B cell (primary cell): ENCODE measurements at regions not wholly inside any gene's neighbourhood (a gene's known extent, or its start where the extent isn't known, plus 50 kb on each side); places are given as distances from the start of the nearest gene placed in this dataset.

ENCODE experiments used
- ATAC-seq: fragments of 200-7000 bp; cut with Tn5 transposase; one replicate; pipeline ENCODE4 v1.10.0; 2021; ENCODE audit warnings: low read depth, mild to moderate bottlenecking, moderate number of reproducible peaks, moderate library complexity
- CTCF ChIA-PET: fragments of 350-600 bp; sonication (Branson Sonifier 250); formaldehyde crosslinking; loops from one replicate; lab custom pipeline; 2021; ENCODE audit warnings: antibody characterized with exemption, inconsistent platforms; lab: Charles Lee
- POLR2A ChIA-PET: fragments of 350-600 bp; sonication (Branson Sonifier 250); formaldehyde crosslinking; loops from one replicate; lab custom pipeline; 2021; ENCODE audit warnings: antibody characterized with exemption; lab: Charles Lee
- DNase-seq: peaks from one replicate; pipeline ENCODE4 v3.0.0; 2013
- H2AFZ ChIP-seq: 2 replicates; pipeline ENCODE4 v1.6.1; 2012; ENCODE audit warnings: mild to moderate bottlenecking, low read depth, low read length; ENCODE audit not compliant: insufficient read depth, poor library complexity, severe bottlenecking
- H3K27ac ChIP-seq, 2 donors: 1 replicate in 1 of 2; 2 replicates in 1 of 2; pipeline ENCODE4 v1.5.1; 2012 to 2013; ENCODE audit warnings: low read length in 2 of 2, mild to moderate bottlenecking in 2 of 2, moderate library complexity in 1 of 2
- H3K27me3 ChIP-seq, 4 experiments: fragments of 200-600 bp in 1 of 4; sonication (generic) in 1 of 4; replicated peaks in 1 of 4; 1 replicate in 2 of 4; 2 replicates in 2 of 4; pipeline versions ENCODE4 v1.6.1 to v1.7.0; 2013 to 2016; ENCODE audit warnings: low read length in 3 of 4, mild to moderate bottlenecking in 2 of 4, mixed read lengths in 1 of 4, moderate library complexity in 1 of 4; ENCODE audit not compliant: insufficient read depth in 4 of 4, control insufficient read depth in 3 of 4; ENCODE audit errors: control extremely low read depth in 1 of 4
- H3K36me3 ChIP-seq, 2 experiments: replicated peaks in 1 of 2; 1 replicate in 1 of 2; 2 replicates in 1 of 2; pipeline versions ENCODE4 v1.6.1 to v1.7.1; 2013; ENCODE audit warnings: low read length in 1 of 2; ENCODE audit not compliant: insufficient read depth in 2 of 2, control insufficient read depth in 1 of 2; ENCODE audit errors: control extremely low read depth in 1 of 2, extremely low read depth in 1 of 2
- H3K4me1 ChIP-seq, 2 donors: fragments of 200-600 bp in 1 of 2; sonication (generic) in 1 of 2; 1 replicate in 1 of 2; 2 replicates in 1 of 2; pipeline versions ENCODE4 v1.5.1 to v1.6.1; 2013 to 2017; ENCODE audit warnings: low read length in 2 of 2; ENCODE audit not compliant: control insufficient read depth in 2 of 2, insufficient read depth in 2 of 2
- H3K4me2 ChIP-seq: replicated peaks from 2 replicates; pipeline ENCODE3; 2012; ENCODE audit warnings: mild to moderate bottlenecking, low read depth, low read length; ENCODE audit not compliant: poor library complexity, severe bottlenecking
- H3K4me3 ChIP-seq, 5 experiments: fragments of 200-600 bp in 1 of 5; sonication (generic) in 1 of 5; 1 replicate in 3 of 5; 2 replicates in 2 of 5; pipeline versions ENCODE4 v1.5.1 to v1.7.0; 2011 to 2016; ENCODE audit warnings: low read length in 4 of 5, mild to moderate bottlenecking in 4 of 5, low read depth in 2 of 5, control low read depth in 1 of 5, moderate library complexity in 1 of 5; ENCODE audit not compliant: insufficient read depth in 1 of 5; ENCODE audit errors: control extremely low read depth in 1 of 5, extremely low read depth in 1 of 5
- H3K79me2 ChIP-seq: fragments of 200-600 bp; sonication (generic); one replicate; pipeline ENCODE4 v1.6.0; 2016; ENCODE audit warnings: low read length; ENCODE audit not compliant: control insufficient read depth, insufficient read depth
- H3K9ac ChIP-seq: fragments of 200-600 bp; sonication (generic); 2 replicates; pipeline ENCODE4 v1.6.1; 2017; ENCODE audit warnings: mild to moderate bottlenecking, low read length, moderate library complexity
- H3K9me3 ChIP-seq, 3 donors: one replicate each; pipeline versions ENCODE4 v1.6.1 to v1.7.1; 2013; ENCODE audit warnings: low read length in 2 of 3; ENCODE audit not compliant: control insufficient read depth in 2 of 3, insufficient read depth in 1 of 3; ENCODE audit errors: control extremely low read depth in 1 of 3
- H4K20me1 ChIP-seq: 2 replicates; pipeline ENCODE4 v1.6.0; 2012; ENCODE audit warnings: mild to moderate bottlenecking, low read length; ENCODE audit not compliant: insufficient read depth, control insufficient read depth, poor library complexity, severe bottlenecking
- H3K27ac Mint-ChIP-seq: one replicate; pipeline ENCODE4 v1.8.0; 2021; ENCODE audit warnings: mixed read lengths
- H3K27me3 Mint-ChIP-seq: one replicate; pipeline ENCODE4 v1.8.0; 2021; ENCODE audit warnings: mixed read lengths
- H3K4me1 Mint-ChIP-seq: one replicate; pipeline ENCODE4 v1.8.0; 2021; ENCODE audit warnings: mixed read lengths
- H3K4me3 Mint-ChIP-seq: one replicate; pipeline ENCODE4 v1.8.0; 2021; ENCODE audit warnings: mixed read lengths
- H3K9me3 Mint-ChIP-seq: one replicate; pipeline ENCODE4 v1.8.0; 2022; ENCODE audit warnings: mixed read lengths; ENCODE audit not compliant: insufficient read depth
- EZH2 ChIP-seq: IDR thresholded peaks from 2 replicates; pipeline ENCODE4 v1.6.1; 2012; ENCODE audit warnings: borderline replicate concordance, low read depth, mild to moderate bottlenecking, moderate library complexity, low read length; ENCODE audit not compliant: insufficient read depth, poor library complexity, severe bottlenecking
- WGBS: methylation state at CpG from one replicate; pipeline ENCODE4 v1.1.5; 2013; ENCODE audit warnings: missing lambda C conversion rate; ENCODE audit not compliant: insufficient coverage; 5-methylcytosine and 5-hydroxymethylcytosine counted together
- intact Hi-C: fragments of 100-400 bp; cut with micrococcal nuclease; formaldehyde crosslinking; loops from one replicate; pipeline ENCODE4 v1.10.0; 2022
- TF ChIP-seq, protein P1 (sequence below): fragments of 200-600 bp; IDR thresholded peaks from one replicate; pipeline ENCODE4 v1.8.0; 2022; ENCODE audit warnings: antibody characterized with exemption, mild to moderate bottlenecking

DNA sequence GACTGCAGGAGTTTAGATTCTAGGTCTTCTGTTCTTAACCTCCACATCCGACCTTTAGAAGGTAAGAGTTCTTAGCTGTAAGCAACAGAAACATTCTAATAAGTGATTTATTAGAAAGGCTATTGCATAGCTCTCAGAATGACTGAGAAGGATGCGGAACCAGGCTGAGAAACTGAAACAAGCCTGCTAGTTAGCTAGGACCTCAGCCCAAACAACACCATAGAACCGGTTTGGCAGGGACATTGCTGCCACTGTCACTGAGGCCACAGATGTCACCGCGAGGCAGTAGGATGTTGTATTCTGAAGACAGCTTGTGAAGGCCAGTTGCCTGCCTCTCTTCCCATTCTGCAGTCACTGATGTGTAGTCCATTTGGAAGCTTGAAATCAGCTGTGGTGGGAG is 160.0 kb upstream of the ARX start:
- H3K27me3 Mint-ChIP-seq, result no peaks in the 10 kb centered on the region
- no peak overlapping the region for H3K27ac Mint-ChIP-seq
- Histone ChIP-seq H2AFZ (no peak overlapping the region), H3K27me3 (no peaks in the 10 kb centered on the region), H4K20me1 (no peaks in the 10 kb centered on the region), H3K4me2 (no peak overlapping the region), H3K4me1 (no peaks in the 10 kb centered on the region), H3K79me2 (no peaks in the 10 kb centered on the region), H3K36me3 (no peaks in the 10 kb centered on the region), H3K9me3 (no peaks in the 10 kb centered on the region), H3K4me3 (no peak overlapping the region), H3K9ac (no peak overlapping the region), H3K27ac (no peak overlapping the region)
- WGBS, result no CpG with 5 or more reads among the region's 5 CpGs
- no peak for DNase-seq
- ChIA-PET CTCF (no interaction called here), POLR2A (no interaction called here)
- TF ChIP-seq EZH2, result no peak
- TF ChIP-seq, protein P1, sequence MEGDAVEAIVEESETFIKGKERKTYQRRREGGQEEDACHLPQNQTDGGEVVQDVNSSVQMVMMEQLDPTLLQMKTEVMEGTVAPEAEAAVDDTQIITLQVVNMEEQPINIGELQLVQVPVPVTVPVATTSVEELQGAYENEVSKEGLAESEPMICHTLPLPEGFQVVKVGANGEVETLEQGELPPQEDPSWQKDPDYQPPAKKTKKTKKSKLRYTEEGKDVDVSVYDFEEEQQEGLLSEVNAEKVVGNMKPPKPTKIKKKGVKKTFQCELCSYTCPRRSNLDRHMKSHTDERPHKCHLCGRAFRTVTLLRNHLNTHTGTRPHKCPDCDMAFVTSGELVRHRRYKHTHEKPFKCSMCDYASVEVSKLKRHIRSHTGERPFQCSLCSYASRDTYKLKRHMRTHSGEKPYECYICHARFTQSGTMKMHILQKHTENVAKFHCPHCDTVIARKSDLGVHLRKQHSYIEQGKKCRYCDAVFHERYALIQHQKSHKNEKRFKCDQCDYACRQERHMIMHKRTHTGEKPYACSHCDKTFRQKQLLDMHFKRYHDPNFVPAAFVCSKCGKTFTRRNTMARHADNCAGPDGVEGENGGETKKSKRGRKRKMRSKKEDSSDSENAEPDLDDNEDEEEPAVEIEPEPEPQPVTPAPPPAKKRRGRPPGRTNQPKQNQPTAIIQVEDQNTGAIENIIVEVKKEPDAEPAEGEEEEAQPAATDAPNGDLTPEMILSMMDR, result no peak
- H3K4me3 Mint-ChIP-seq, result no peak overlapping the region
- no peak for ATAC-seq
- intact Hi-C loops, result no loop called here
- no peaks in the 10 kb centered on the region for H3K9me3 Mint-ChIP-seq
- no peaks in the 10 kb centered on the region for H3K4me1 Mint-ChIP-seq

GRCh38 chrX:25175171-25175570 is 159.4 kb upstream of the ARX start:
- no peak for ATAC-seq
- DNase-seq, result no peak
- no peaks in the 10 kb centered on the region for H3K79me2 ChIP-seq
- 96% methylated on average over 3 of the region's 4 CpGs for WGBS
- H4K20me1 ChIP-seq, result no peaks in the 10 kb centered on the region
- CTCF ChIA-PET, result no interaction called here
- H2AFZ ChIP-seq, result no peak overlapping the region
- Mint-ChIP-seq H3K27me3 (no peaks in the 10 kb centered on the region), H3K4me3 (no peak overlapping the region), H3K27ac (no peak overlapping the region), H3K9me3 (no peaks in the 10 kb centered on the region), H3K4me1 (no peaks in the 10 kb centered on the region)
- H3K9ac ChIP-seq, result no peak overlapping the region
- POLR2A ChIA-PET, result no interaction called here
- no peaks in the 10 kb centered on the region for H3K36me3 ChIP-seq
- no peaks in the 10 kb centered on the region for H3K27me3 ChIP-seq
- TF ChIP-seq, protein P1, result no peak
- no peak for TF ChIP-seq EZH2
- H3K27ac ChIP-seq, result no peak overlapping the region
- no peak overlapping the region for H3K4me3 ChIP-seq
- no peaks in the 10 kb centered on the region for H3K9me3 ChIP-seq
- H3K4me2 ChIP-seq, result no peak overlapping the region
- intact Hi-C loops, result no loop called here
- H3K4me1 ChIP-seq, result no peaks in the 10 kb centered on the region
